ACHN (cell line): ENCODE measurements at regions not wholly inside any gene's neighbourhood (a gene's known extent, or its start where the extent isn't known, plus 50 kb on each side); places are given as distances from the start of the nearest gene placed in this dataset.

Experiments used
- DNase-seq: peaks from one replicate; pipeline ENCODE4 v3.0.0-alpha.2; 2015
- in situ Hi-C: cut with HindIII; loops from 2 replicates; pipeline ENCODE4 v1.10.0; 2017; ENCODE audit warnings: low sequenced_read_pairs, low pct_ligation_motif_present, low pct_unique_long_range_greater_than_20kb

DNA sequence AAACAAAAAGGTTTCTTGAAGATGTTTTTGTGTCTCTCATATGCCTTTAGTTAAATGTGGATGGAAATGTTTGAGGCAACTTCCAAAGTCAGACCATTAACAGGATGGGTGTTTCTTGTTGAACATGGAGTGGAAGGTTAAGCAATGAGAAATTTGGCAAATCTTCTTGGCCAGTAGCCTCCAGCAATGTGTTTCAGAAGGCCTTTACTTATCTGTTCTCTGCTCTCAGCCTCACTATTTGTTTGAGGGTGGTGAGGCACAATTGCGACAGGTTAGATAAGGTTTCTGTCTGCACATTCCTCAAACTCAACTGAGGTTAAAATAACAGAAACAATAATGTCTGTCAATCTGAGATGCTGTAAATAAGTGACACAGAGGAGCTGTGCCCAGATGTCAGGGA, 1019.0 kb downstream of the DIAPH3 start:
- DNase-seq: no peak
- in situ Hi-C loops: no loop called here

DNA sequence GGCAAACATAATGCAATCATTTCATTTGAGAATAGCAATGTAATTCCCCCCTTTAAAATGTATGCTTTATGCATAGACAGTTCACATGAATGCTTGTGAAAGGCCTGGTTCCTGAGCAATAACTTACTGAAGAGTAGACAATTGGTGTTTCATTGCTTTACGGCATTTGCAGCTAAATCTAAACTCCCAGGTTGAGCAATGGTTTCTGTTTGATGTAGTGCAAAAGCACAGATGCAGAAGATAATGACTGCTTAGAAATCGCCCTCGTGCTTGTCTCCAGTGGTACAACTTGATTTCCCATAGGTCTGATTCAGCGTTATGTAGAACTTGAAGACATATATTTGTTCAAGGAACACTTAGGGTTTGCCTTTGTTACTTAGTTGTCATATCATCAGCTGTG, 1018.3 kb downstream of the DIAPH3 start:
- no peak for DNase-seq
- in situ Hi-C loops: no loop called here

DNA sequence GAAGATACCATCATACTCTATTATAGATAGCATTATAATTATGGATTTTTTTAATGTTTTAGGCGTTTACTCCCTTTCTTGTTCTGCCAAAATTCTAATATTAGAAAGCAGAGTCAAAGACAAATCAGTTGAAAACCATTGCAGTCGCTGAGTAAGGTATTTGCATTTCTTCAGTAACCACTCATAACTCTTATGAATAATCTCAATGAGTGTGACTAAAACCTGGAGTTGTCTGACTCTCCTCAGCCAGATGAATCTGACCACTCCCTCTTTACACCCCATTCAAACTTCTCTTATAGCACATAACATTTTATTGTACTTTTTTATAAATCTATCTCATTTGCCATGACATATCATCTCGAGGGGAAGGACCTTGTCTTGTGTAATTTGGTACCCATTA, 1006.5 kb downstream of the DIAPH3 start:
- no peak for DNase-seq
- in situ Hi-C loops: no loop called here

GRCh38 chr13:59166174-59166573, 997.6 kb downstream of the DIAPH3 start:
- in situ Hi-C loops: no loop called here
- DNase-seq: no peak

DNA sequence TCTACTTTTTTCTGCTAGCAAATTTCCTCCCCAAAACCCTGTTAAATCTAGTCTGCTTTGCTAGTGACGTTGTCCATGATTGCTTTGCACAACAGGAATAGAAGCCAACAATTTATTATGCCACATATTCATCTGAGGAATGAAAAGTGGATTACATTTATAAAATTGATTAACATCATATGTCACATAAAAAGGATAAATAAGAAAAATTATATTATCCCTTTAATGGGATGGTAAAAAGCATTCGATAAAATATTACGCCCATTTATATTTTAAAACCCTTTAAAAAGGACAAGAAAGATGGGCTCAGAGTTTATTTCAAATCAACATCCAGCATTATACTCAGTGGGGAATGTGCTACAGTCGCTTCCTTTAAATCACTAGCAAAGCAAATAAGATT, 991.7 kb downstream of the DIAPH3 start:
- in situ Hi-C loops: no loop called here

DNA sequence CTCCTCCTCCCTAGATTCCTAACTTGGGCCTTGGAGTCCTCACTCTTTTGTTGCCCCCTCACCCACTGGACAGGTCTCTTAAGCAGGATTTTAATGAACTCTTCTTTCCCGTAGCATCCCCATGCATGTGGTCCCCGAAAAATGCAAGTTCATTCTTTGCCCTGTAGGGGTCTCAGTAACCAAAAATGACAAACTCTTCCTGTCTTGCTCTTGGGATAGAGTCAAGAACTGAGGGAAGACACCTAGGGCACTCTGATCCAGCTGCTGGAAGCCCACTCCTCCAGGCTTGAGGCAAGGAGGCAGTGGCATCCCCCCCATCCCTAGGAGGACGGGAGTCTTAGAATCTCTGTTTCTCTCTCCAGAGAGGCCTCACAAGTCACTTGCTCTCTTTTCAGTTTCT, 987.0 kb downstream of the DIAPH3 start:
- in situ Hi-C loops: no loop called here
- peak; percentile 18 for DNase-seq

More for the DNA sequence above, 991.7 kb downstream of the DIAPH3 start:
- DNase-seq: no peak

DNA sequence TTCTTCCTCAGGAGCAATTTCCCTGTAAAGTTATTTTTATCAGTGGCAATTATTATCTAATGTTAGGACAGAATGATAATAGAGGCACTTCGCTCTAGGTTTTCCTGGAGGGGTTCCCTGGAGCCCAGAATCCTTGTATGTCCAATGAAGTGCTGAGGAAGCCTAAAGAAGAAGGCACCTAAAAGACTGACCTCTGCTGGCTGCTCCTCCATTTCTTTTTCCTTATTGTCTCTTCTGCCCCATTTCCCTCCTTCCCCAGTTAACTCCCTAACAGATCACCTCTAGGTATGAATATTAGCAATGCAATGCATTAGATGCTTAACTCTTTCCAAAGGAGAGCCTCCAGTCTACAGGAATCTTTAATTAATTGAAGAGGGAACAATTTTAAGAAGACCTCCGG, 985.4 kb downstream of the DIAPH3 start:
- in situ Hi-C loops: no loop called here
- DNase-seq: peak; percentile 12

DNA sequence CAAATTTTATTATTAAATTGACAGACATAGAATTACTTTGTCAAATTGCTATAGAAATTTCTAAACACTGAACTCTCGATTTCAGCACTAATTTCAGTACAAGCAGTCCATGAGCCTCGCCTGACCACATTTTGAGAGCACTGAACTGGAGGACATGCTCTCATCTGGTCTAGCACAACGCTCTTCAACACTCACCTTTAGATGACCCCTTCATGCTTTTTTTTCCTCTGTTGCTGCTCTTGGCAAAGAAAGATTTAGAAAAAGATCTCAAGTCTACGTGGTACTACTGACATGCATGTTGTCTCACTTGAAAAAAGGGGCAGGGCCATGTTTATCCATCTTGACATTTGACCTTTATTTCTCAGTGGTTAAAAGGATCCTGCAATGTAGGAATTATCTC, 981.5 kb downstream of the DIAPH3 start:
- in situ Hi-C loops: no loop called here
- no peak for DNase-seq

DNA sequence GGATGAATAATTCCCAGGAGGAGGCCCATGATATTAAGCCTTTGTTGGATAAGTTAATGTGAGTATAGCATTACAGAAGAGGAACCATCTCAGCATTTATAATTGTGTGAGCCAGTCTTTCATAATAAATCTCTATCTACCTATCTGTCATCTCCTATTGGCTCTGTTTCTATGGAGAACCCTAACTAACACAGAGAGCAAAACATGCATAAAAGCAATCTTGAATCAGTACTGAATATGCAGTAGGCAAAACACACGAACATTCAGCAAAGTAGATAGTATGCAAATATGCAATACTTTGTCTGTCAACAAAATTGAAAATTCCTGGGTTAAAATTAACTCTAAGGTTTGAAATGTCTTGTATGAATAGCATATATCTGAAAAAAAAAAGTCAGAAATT, 966.3 kb downstream of the DIAPH3 start:
- no peak for DNase-seq
- in situ Hi-C loops: no loop called here

DNA sequence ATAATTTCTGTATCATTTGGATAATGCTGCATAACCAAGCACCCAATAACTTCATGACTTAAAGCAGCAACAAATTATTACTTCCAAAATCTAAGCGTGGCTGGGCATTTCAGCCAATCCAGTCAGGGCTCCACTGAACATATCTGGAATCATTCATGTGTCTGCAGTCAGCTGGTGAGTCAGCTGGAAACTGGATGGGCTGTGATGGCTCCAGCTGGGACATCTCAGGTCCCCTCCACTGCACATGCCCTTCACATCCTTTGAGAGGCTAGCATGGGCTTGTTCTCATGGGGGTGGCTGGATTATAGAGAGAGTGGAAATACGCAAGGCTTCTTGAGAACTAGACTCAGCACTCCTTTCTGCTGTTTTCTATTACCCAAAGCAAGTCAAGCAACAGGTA, 961.9 kb downstream of the DIAPH3 start:
- in situ Hi-C loops: no loop called here
- DNase-seq: no peak

GRCh38 chr13:59203855-59204254, 959.9 kb downstream of the DIAPH3 start:
- in situ Hi-C loops: no loop called here
- no peak for DNase-seq

DNA sequence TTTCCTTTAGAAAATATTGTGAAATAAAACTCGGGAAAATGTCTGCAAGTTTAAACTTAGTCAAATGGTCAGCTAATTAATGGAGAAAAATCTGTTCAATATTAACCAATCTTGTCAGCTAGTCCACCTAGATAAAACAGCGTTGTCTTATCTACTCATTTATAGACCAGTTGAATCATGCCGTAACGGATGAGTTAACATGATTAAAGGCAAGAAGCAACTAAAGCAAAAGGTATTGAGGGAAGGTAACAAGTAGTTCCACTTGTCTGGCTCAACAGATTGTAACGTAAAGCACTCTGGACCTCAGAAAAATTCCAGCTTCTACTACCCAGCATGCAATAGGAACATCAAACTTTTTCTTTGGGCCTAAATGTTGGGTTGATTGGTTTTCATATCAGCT, 958.2 kb downstream of the DIAPH3 start:
- in situ Hi-C loops: no loop called here
- DNase-seq: no peak

GRCh38 chr13:59208405-59209195, 955.1 kb downstream of the DIAPH3 start:
- DNase-seq: no peak
- in situ Hi-C loops: no loop called here

- in situ Hi-C loops: no loop called here
- no peak for DNase-seq
Observed at GRCh38 chr13:59210543-59210942, 953.2 kb downstream of the DIAPH3 start.

- no peak for DNase-seq
- in situ Hi-C loops: no loop called here
Observed at GRCh38 chr13:59211606-59212005, 952.1 kb downstream of the DIAPH3 start.

DNA sequence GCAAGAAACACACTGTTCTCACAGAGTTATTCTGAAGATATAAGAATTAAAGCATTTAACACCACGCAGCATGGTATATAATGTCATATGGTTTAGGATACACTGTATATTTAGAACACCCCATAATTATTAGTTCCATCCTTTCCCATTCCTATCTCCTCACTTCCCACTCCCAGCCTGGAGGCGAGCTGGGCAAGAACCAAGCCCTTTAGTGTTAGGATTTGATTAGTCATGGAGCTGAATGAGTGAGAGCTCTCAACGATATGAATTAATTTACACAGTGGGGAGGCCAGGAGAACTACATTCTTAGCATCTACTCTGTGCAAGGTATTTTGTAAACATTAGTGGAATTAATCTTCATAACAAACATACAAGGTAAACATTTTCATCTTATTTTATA, 934.3 kb downstream of the DIAPH3 start:
- in situ Hi-C loops: no loop called here
- no peak for DNase-seq

DNA sequence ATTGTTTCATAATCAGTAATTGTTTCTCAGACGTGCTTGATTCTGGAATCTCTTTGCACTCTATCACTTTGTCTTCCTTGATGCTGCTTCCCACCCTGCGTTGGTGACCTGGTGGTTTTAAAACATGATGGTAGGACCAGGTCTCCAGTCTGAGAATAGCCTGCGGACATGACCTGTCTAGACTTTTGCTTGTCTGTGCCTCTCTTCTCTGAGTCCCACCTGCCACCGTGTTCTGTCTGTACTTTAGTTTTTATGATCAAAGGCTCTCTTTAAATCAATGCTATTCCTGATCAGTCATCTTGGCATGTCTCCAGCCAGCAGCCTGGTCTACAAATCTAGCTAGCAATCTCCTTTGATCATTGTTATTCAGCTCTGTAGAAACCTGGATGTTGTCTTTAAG, 933.9 kb downstream of the DIAPH3 start:
- in situ Hi-C loops: no loop called here
- no peak for DNase-seq

DNA sequence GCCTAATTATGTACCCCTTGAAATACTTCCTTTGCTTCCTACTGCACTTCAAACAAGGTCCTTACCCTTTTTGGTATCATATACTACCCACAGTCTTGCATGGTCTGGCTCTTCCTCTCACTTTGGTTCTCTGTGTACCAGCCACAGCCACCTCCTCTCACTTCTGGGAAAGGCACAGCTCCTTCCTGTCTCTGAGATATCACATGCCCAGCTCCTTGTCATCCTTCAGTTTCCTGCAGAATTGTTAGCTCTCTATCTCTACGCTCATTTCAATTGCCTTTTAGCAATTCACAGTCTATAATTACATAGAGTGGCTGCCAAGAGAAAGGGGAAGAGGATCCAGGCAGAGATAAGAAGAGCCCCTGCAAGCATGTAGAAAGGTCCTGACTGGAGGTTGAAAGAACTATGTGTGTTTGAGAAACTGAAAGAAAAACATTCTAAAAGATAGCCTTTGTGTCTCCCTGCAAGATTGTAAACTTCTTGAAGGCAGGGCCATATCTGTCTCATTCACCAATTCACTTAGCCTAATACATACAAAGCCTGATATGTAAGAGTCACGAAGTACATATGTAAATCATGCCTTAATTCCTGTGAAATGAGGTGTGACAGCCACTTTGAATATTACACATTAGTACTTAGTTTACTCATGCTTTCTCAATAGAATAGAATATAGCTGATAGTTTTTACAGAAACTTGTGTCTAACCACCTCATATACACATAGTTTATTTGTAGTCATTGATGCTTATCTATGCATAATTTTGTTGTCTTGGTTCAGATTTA, 933.1 kb downstream of the DIAPH3 start:
- no peak for DNase-seq
- in situ Hi-C loops: no loop called here

- in situ Hi-C loops: no loop called here
- DNase-seq: no peak
Observed at GRCh38 chr13:59236309-59236919, 927.3 kb downstream of the DIAPH3 start.

GRCh38 chr13:59236944-59237343, 926.8 kb downstream of the DIAPH3 start:
- in situ Hi-C loops: no loop called here
- DNase-seq: no peak
